GM23338 (cell line): ENCODE measurements at regions not wholly inside any gene's neighbourhood (a gene's known extent, or its start where the extent isn't known, plus 50 kb on each side); places are given as distances from the start of the nearest gene placed in this dataset.

ENCODE experiments used
- ATAC-seq: fragments of 200-7000 bp; cut with Tn5 transposase; 3 replicates; pipeline ENCODE4 v1.9.1; 2020
- DNase-seq: peaks from one replicate; pipeline ENCODE4 v3.0.0-alpha.2; 2015; ENCODE audit warnings: low spot score
- H2AFZ ChIP-seq: fragments of 200-600 bp; sonication (generic); 2 replicates; pipeline ENCODE4 v1.8.0; 2016; ENCODE audit warnings: antibody characterized with exemption, mild to moderate bottlenecking, moderate library complexity
- H3F3A ChIP-seq: fragments of 200-600 bp; sonication (generic); replicated peaks from 2 replicates; pipeline ENCODE4 v1.8.0; 2017; ENCODE audit warnings: antibody characterized with exemption, mixed run types, low read depth
- H3K27ac ChIP-seq: fragments of 200-600 bp; sonication (generic); 2 replicates; pipeline ENCODE4 v1.6.1; 2016; ENCODE audit warnings: low read depth
- H3K27me3 ChIP-seq: fragments of 200-600 bp; sonication (generic); 2 replicates; pipeline ENCODE4 v1.8.0; 2016; ENCODE audit warnings: mild to moderate bottlenecking, mixed run types, moderate library complexity; ENCODE audit not compliant: insufficient read depth
- H3K36me3 ChIP-seq: fragments of 200-600 bp; sonication (generic); 2 replicates; pipeline ENCODE4 v1.8.0; 2016; ENCODE audit warnings: mild to moderate bottlenecking; ENCODE audit not compliant: insufficient read depth
- H3K4me1 ChIP-seq: fragments of 200-600 bp; sonication (generic); 2 replicates; pipeline ENCODE4 v1.8.0; 2016; ENCODE audit warnings: mild to moderate bottlenecking, moderate library complexity; ENCODE audit not compliant: insufficient read depth
- H3K4me2 ChIP-seq: fragments of 200-600 bp; sonication (generic); 2 replicates; pipeline ENCODE4 v1.7.1; 2017; ENCODE audit warnings: mixed run types
- H3K4me3 ChIP-seq: fragments of 200-600 bp; sonication (generic); 2 replicates; pipeline ENCODE4 v1.6.1; 2016; ENCODE audit warnings: mixed run types
- H3K79me2 ChIP-seq: fragments of 200-600 bp; sonication (generic); replicated peaks from 2 replicates; pipeline ENCODE4 v1.8.0; 2017; ENCODE audit warnings: mild to moderate bottlenecking; ENCODE audit not compliant: insufficient read depth
- H3K9me2 ChIP-seq: fragments of 200-600 bp; sonication (generic); 2 replicates; pipeline ENCODE4 v1.8.0; 2017; ENCODE audit not compliant: insufficient read depth
- H4K20me1 ChIP-seq: fragments of 200-600 bp; sonication (generic); replicated peaks from 2 replicates; pipeline ENCODE4 v1.8.0; 2017; ENCODE audit warnings: mild to moderate bottlenecking; ENCODE audit not compliant: insufficient read depth
- H3K27ac Mint-ChIP-seq: 2 replicates; pipeline ENCODE4 v1.8.0; 2020; ENCODE audit warnings: inconsistent platforms, mild to moderate bottlenecking, moderate library complexity, mixed read lengths
- H3K27me3 Mint-ChIP-seq: 3 replicates; pipeline ENCODE4 v1.8.0; 2022; ENCODE audit warnings: low read depth, mild to moderate bottlenecking, moderate library complexity, mixed read lengths, inconsistent platforms; ENCODE audit not compliant: insufficient read depth, poor library complexity
- H3K36me3 Mint-ChIP-seq: 3 replicates; pipeline ENCODE4 v1.8.0; 2021; ENCODE audit warnings: low read depth, mild to moderate bottlenecking, inconsistent platforms, moderate library complexity, mixed read lengths
- H3K4me1 Mint-ChIP-seq: 3 replicates; pipeline ENCODE4 v1.8.0; 2020; ENCODE audit warnings: mild to moderate bottlenecking, inconsistent platforms, mixed read lengths
- H3K4me3 Mint-ChIP-seq: 3 replicates; pipeline ENCODE4 v1.8.0; 2021; ENCODE audit warnings: moderate library complexity, mild to moderate bottlenecking, inconsistent platforms, mixed read lengths
- H3K9me3 Mint-ChIP-seq: 3 replicates; pipeline ENCODE4 v1.8.0; 2020; ENCODE audit warnings: moderate library complexity, mild to moderate bottlenecking, inconsistent platforms, mixed read lengths
- EZH2 ChIP-seq: fragments of 200-600 bp; sonication (generic); IDR thresholded peaks from one replicate; pipeline ENCODE4 v1.8.0; 2017; ENCODE audit warnings: antibody characterized with exemption, mild to moderate bottlenecking, low read depth; ENCODE audit not compliant: unreplicated experiment
- NANOG ChIP-seq: IDR thresholded peaks from 2 replicates; pipeline ENCODE4 v1.6.1; 2016; ENCODE audit warnings: antibody characterized with exemption, borderline replicate concordance
- POLR2AphosphoS5 ChIP-seq: IDR thresholded peaks from 2 replicates; pipeline ENCODE4 v1.6.1; 2016; ENCODE audit warnings: antibody characterized with exemption, low read depth
- ZNF114 ChIP-seq: fragments of 250-450 bp; sonication (Bioruptor Pico); IDR thresholded peaks from 2 replicates; pipeline ENCODE4 v1.5.0; 2020; ENCODE audit warnings: mild to moderate bottlenecking, moderate library complexity
- TF ChIP-seq, protein P1 (sequence below): fragments of 250-450 bp; sonication (Bioruptor Pico); IDR thresholded peaks from 2 replicates; pipeline ENCODE4 v1.5.0; 2020; ENCODE audit warnings: mild to moderate bottlenecking, moderate library complexity
- TF ChIP-seq, protein P2 (sequence below): IDR thresholded peaks from 2 replicates; pipeline ENCODE4 v1.6.1; 2016; ENCODE audit warnings: antibody characterized with exemption
- TF ChIP-seq, protein P3 (sequence below), 2 experiments: fragments of 200-600 bp in 1 of 2; sonication (generic) in 1 of 2; conservative IDR thresholded peaks; 2 replicates each; pipeline versions ENCODE4 v1.5.1 to v1.6.1; 2016 to 2017; ENCODE audit warnings: antibody characterized with exemption in 2 of 2, low read depth in 2 of 2, mild to moderate bottlenecking in 2 of 2, moderate library complexity in 1 of 2
- TF ChIP-seq, protein P4 (sequence below): IDR thresholded peaks from one replicate; pipeline ENCODE4 v1.6.1; 2018; ENCODE audit warnings: antibody characterized with exemption; ENCODE audit not compliant: unreplicated experiment

DNA sequence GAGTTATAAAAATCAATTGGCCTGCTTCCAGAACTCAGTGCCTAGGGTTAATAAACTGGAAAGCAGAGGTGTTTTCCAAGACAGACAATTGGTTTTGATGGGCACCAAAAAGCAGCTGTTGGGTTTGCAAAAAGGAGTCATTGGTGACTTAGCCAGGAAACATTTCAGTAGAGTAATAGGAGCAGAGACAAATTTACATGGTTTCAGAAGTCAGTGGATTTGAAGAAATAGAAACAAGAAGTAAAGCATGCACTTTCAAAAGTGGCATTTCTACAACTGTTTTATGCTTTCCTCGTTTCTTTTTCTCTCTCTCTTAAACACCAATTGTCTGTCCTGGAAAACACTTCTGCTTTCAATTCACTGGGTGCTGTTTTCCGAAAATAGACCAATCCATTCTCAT, 87.8 kb downstream of the GLUL start (continued):
- TF ChIP-seq, protein P1, sequence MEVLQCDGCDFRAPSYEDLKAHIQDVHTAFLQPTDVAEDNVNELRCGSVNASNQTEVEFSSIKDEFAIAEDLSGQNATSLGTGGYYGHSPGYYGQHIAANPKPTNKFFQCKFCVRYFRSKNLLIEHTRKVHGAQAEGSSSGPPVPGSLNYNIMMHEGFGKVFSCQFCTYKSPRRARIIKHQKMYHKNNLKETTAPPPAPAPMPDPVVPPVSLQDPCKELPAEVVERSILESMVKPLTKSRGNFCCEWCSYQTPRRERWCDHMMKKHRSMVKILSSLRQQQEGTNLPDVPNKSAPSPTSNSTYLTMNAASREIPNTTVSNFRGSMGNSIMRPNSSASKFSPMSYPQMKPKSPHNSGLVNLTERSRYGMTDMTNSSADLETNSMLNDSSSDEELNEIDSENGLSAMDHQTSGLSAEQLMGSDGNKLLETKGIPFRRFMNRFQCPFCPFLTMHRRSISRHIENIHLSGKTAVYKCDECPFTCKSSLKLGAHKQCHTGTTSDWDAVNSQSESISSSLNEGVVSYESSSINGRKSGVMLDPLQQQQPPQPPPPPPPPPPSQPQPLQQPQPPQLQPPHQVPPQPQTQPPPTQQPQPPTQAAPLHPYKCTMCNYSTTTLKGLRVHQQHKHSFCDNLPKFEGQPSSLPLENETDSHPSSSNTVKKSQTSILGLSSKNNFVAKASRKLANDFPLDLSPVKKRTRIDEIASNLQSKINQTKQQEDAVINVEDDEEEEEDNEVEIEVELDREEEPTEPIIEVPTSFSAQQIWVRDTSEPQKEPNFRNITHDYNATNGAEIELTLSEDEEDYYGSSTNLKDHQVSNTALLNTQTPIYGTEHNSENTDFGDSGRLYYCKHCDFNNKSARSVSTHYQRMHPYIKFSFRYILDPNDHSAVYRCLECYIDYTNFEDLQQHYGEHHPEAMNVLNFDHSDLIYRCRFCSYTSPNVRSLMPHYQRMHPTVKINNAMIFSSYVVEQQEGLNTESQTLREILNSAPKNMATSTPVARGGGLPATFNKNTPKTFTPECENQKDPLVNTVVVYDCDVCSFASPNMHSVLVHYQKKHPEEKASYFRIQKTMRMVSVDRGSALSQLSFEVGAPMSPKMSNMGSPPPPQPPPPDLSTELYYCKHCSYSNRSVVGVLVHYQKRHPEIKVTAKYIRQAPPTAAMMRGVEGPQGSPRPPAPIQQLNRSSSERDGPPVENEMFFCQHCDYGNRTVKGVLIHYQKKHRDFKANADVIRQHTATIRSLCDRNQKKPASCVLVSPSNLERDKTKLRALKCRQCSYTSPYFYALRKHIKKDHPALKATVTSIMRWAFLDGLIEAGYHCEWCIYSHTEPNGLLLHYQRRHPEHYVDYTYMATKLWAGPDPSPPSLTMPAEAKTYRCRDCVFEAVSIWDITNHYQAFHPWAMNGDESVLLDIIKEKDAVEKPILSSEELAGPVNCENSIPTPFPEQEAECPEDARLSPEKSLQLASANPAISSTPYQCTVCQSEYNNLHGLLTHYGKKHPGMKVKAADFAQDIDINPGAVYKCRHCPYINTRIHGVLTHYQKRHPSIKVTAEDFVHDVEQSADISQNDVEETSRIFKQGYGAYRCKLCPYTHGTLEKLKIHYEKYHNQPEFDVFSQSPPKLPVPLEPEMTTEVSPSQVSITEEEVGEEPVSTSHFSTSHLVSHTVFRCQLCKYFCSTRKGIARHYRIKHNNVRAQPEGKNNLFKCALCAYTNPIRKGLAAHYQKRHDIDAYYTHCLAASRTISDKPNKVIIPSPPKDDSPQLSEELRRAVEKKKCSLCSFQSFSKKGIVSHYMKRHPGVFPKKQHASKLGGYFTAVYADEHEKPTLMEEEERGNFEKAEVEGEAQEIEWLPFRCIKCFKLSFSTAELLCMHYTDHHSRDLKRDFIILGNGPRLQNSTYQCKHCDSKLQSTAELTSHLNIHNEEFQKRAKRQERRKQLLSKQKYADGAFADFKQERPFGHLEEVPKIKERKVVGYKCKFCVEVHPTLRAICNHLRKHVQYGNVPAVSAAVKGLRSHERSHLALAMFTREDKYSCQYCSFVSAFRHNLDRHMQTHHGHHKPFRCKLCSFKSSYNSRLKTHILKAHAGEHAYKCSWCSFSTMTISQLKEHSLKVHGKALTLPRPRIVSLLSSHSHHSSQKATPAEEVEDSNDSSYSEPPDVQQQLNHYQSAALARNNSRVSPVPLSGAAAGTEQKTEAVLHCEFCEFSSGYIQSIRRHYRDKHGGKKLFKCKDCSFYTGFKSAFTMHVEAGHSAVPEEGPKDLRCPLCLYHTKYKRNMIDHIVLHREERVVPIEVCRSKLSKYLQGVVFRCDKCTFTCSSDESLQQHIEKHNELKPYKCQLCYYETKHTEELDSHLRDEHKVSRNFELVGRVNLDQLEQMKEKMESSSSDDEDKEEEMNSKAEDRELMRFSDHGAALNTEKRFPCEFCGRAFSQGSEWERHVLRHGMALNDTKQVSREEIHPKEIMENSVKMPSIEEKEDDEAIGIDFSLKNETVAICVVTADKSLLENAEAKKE (CRISPR knock-in tag): no peak
- no peak for TF ChIP-seq EZH2

DNA sequence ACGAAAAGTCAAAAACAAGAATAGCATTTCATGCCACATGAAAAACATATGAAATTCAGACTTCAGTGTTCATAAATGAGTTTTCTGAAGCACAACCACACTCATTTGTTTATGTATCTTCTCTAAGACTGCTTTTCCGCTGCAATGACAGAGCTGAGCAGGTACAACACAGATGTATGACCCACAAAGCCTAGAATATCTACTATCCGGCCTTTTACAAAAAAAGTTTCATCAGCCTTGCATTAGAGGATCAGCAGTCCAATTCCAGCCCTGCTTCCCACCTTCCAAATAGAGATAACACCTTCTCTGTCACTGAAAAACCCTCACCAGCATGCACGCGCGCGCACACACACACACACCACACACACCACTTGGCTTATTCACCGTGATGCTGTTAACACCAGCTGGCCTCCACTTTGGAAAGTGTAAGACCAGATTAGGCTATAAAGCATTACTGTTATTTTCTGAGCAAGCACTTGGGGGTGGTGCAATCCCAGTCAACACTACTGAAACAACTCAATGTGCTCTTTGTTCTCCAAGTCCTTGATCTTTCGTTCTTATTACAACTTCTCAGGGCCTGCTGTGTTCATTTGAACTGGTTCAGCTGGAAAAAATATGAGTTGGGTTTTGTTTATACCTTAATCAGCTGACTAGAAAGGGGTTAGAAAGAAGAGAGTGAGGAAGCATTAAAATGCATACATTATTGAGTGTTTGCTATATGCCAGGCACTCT, 90.0 kb downstream of the GLUL start:
- Mint-ChIP-seq H3K27ac (no peak overlapping the region), H3K9me3 (peaks cover 3% of the 10 kb centered on the region; the same call in 2 of the 3 replicates), H3K4me1 (peaks cover 21% of the 10 kb centered on the region), H3K4me3 (no peak overlapping the region), H3K27me3 (peaks cover 6% of the 10 kb centered on the region), H3K36me3 (no peaks in the 10 kb centered on the region)
- Histone ChIP-seq H2AFZ (no peak overlapping the region), H3K36me3 (no peaks in the 10 kb centered on the region), H3K27ac (no peak overlapping the region), H3F3A (no peaks in the 10 kb centered on the region), H4K20me1 (no peaks in the 10 kb centered on the region), H3K4me1 (peaks cover 4% of the 10 kb centered on the region), H3K4me2 (no peak overlapping the region), H3K27me3 (no peaks in the 10 kb centered on the region), H3K9me2 (no peaks in the 10 kb centered on the region), H3K79me2 (no peaks in the 10 kb centered on the region), H3K4me3 (no peak overlapping the region)
- ATAC-seq (peak; percentile 59), DNase-seq (peak; percentile 28)
- TF ChIP-seq ZNF114 (CRISPR knock-in tag): no peak
- no peak for TF ChIP-seq NANOG
- TF ChIP-seq, protein P2, sequence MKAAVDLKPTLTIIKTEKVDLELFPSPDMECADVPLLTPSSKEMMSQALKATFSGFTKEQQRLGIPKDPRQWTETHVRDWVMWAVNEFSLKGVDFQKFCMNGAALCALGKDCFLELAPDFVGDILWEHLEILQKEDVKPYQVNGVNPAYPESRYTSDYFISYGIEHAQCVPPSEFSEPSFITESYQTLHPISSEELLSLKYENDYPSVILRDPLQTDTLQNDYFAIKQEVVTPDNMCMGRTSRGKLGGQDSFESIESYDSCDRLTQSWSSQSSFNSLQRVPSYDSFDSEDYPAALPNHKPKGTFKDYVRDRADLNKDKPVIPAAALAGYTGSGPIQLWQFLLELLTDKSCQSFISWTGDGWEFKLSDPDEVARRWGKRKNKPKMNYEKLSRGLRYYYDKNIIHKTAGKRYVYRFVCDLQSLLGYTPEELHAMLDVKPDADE: no peak
- TF ChIP-seq, protein P3, sequence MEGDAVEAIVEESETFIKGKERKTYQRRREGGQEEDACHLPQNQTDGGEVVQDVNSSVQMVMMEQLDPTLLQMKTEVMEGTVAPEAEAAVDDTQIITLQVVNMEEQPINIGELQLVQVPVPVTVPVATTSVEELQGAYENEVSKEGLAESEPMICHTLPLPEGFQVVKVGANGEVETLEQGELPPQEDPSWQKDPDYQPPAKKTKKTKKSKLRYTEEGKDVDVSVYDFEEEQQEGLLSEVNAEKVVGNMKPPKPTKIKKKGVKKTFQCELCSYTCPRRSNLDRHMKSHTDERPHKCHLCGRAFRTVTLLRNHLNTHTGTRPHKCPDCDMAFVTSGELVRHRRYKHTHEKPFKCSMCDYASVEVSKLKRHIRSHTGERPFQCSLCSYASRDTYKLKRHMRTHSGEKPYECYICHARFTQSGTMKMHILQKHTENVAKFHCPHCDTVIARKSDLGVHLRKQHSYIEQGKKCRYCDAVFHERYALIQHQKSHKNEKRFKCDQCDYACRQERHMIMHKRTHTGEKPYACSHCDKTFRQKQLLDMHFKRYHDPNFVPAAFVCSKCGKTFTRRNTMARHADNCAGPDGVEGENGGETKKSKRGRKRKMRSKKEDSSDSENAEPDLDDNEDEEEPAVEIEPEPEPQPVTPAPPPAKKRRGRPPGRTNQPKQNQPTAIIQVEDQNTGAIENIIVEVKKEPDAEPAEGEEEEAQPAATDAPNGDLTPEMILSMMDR (conservative IDR thresholded peaks at IDR 0.05; ENCODE audit: low read depth in 2 of 2): peak; percentile 8 to 45; a peak in 2 of 4 replicates
- TF ChIP-seq POLR2AphosphoS5: no peak
- TF ChIP-seq, protein P4, sequence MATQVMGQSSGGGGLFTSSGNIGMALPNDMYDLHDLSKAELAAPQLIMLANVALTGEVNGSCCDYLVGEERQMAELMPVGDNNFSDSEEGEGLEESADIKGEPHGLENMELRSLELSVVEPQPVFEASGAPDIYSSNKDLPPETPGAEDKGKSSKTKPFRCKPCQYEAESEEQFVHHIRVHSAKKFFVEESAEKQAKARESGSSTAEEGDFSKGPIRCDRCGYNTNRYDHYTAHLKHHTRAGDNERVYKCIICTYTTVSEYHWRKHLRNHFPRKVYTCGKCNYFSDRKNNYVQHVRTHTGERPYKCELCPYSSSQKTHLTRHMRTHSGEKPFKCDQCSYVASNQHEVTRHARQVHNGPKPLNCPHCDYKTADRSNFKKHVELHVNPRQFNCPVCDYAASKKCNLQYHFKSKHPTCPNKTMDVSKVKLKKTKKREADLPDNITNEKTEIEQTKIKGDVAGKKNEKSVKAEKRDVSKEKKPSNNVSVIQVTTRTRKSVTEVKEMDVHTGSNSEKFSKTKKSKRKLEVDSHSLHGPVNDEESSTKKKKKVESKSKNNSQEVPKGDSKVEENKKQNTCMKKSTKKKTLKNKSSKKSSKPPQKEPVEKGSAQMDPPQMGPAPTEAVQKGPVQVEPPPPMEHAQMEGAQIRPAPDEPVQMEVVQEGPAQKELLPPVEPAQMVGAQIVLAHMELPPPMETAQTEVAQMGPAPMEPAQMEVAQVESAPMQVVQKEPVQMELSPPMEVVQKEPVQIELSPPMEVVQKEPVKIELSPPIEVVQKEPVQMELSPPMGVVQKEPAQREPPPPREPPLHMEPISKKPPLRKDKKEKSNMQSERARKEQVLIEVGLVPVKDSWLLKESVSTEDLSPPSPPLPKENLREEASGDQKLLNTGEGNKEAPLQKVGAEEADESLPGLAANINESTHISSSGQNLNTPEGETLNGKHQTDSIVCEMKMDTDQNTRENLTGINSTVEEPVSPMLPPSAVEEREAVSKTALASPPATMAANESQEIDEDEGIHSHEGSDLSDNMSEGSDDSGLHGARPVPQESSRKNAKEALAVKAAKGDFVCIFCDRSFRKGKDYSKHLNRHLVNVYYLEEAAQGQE: no peak
- TF ChIP-seq EZH2: no peak
